KMS-11 (cell line): ENCODE measurements at regions not wholly inside any gene's neighbourhood (a gene's known extent, or its start where the extent isn't known, plus 50 kb on each side); places are given as distances from the start of the nearest gene placed in this dataset.

Source experiments
- H2AFZ ChIP-seq: fragments of 200-600 bp; sonication (generic); 2 replicates; pipeline ENCODE4 v1.6.1; 2016; ENCODE audit warnings: antibody characterized with exemption, mixed run types, low read depth
- H3K27ac ChIP-seq: fragments of 200-600 bp; sonication (generic); 2 replicates; pipeline ENCODE4 v1.6.1; 2016; ENCODE audit warnings: mild to moderate bottlenecking, mixed run types
- H3K27me3 ChIP-seq: fragments of 200-600 bp; sonication (generic); 2 replicates; pipeline ENCODE4 v1.6.1; 2017; ENCODE audit warnings: mild to moderate bottlenecking, low read depth, mixed run types, moderate library complexity; ENCODE audit not compliant: insufficient read depth
- H3K36me3 ChIP-seq: fragments of 200-600 bp; sonication (generic); 2 replicates; pipeline ENCODE4 v1.6.1; 2017; ENCODE audit warnings: mild to moderate bottlenecking, mixed run types; ENCODE audit not compliant: insufficient read depth
- H3K4me1 ChIP-seq: fragments of 200-600 bp; sonication (generic); 2 replicates; pipeline ENCODE4 v1.6.1; 2016; ENCODE audit warnings: mild to moderate bottlenecking, low read depth, mixed run types; ENCODE audit not compliant: poor library complexity, severe bottlenecking
- H3K4me2 ChIP-seq: fragments of 200-600 bp; sonication (generic); 2 replicates; pipeline ENCODE4 v1.7.0; 2016; ENCODE audit warnings: mild to moderate bottlenecking, mixed run types
- H3K4me3 ChIP-seq: fragments of 200-600 bp; sonication (generic); IDR thresholded peaks from 2 replicates; pipeline ENCODE4 v1.6.1; 2017; ENCODE audit warnings: low read depth, low read length, mixed read lengths; ENCODE audit not compliant: insufficient read depth
- H3K79me2 ChIP-seq: fragments of 200-600 bp; sonication (generic); 2 replicates; pipeline ENCODE4 v1.6.1; 2016; ENCODE audit warnings: low read depth, mixed run types; ENCODE audit not compliant: insufficient read depth
- H3K9ac ChIP-seq: fragments of 200-600 bp; sonication (generic); 2 replicates; pipeline ENCODE4 v1.6.1; 2016; ENCODE audit warnings: mild to moderate bottlenecking, mixed run types
- H4K20me1 ChIP-seq: fragments of 200-600 bp; sonication (generic); 2 replicates; pipeline ENCODE4 v1.6.1; 2016; ENCODE audit warnings: mild to moderate bottlenecking, mixed run types; ENCODE audit not compliant: insufficient read depth
- CTCF ChIP-seq: fragments of 200-600 bp; sonication (generic); conservative IDR thresholded peaks from 2 replicates; pipeline ENCODE4 v1.6.1; 2017; ENCODE audit warnings: low read depth, mild to moderate bottlenecking, antibody characterized with exemption, low read length, moderate library complexity, mixed read lengths

GRCh38 chr9:10674586-10674985, 61.8 kb upstream of the PTPRD start:
- TF ChIP-seq CTCF = no peak
- no peaks in the 10 kb centered on the region for H3K36me3 ChIP-seq
- H4K20me1 ChIP-seq = no peaks in the 10 kb centered on the region
- no peaks in the 10 kb centered on the region for H3K27me3 ChIP-seq
- H3K4me2 ChIP-seq = no peak overlapping the region
- H3K4me1 ChIP-seq = no peaks in the 10 kb centered on the region
- H2AFZ ChIP-seq = no peak overlapping the region
- no peak overlapping the region for H3K4me3 ChIP-seq
- H3K27ac ChIP-seq = no peak overlapping the region
- H3K79me2 ChIP-seq = no peaks in the 10 kb centered on the region
- H3K9ac ChIP-seq = no peak overlapping the region

- H3K79me2 ChIP-seq = no peaks in the 10 kb centered on the region
- H3K9ac ChIP-seq = no peak overlapping the region
- H2AFZ ChIP-seq = no peak overlapping the region
Observed at GRCh38 chr9:10678010-10678409, 65.2 kb upstream of the PTPRD start.

GRCh38 chr9:10678790-10679189, 66.0 kb upstream of the PTPRD start:
- no peak overlapping the region for H3K4me2 ChIP-seq
- no peaks in the 10 kb centered on the region for H3K36me3 ChIP-seq
- no peaks in the 10 kb centered on the region for H4K20me1 ChIP-seq
- no peak overlapping the region for H3K4me3 ChIP-seq
- no peak overlapping the region for H3K9ac ChIP-seq
- H2AFZ ChIP-seq = no peak overlapping the region
- TF ChIP-seq CTCF = no peak
- no peaks in the 10 kb centered on the region for H3K4me1 ChIP-seq
- H3K27me3 ChIP-seq = no peaks in the 10 kb centered on the region
- H3K79me2 ChIP-seq = no peaks in the 10 kb centered on the region
- H3K27ac ChIP-seq = no peak overlapping the region

More at GRCh38 chr9:10678010-10678409, 65.2 kb upstream of the PTPRD start:
- TF ChIP-seq CTCF = no peak
- H3K27me3 ChIP-seq = no peaks in the 10 kb centered on the region
- H3K4me3 ChIP-seq = no peak overlapping the region
- H3K27ac ChIP-seq = no peak overlapping the region
- no peaks in the 10 kb centered on the region for H3K36me3 ChIP-seq
- H3K4me1 ChIP-seq = no peaks in the 10 kb centered on the region
- no peak overlapping the region for H3K4me2 ChIP-seq
- no peaks in the 10 kb centered on the region for H4K20me1 ChIP-seq

- H3K4me1 ChIP-seq = no peaks in the 10 kb centered on the region
- no peaks in the 10 kb centered on the region for H4K20me1 ChIP-seq
- H3K27me3 ChIP-seq = no peaks in the 10 kb centered on the region
- H3K36me3 ChIP-seq = no peaks in the 10 kb centered on the region
- no peak for TF ChIP-seq CTCF
- no peak overlapping the region for H2AFZ ChIP-seq
- H3K27ac ChIP-seq = no peak overlapping the region
- H3K4me2 ChIP-seq = no peak overlapping the region
- no peak overlapping the region for H3K9ac ChIP-seq
- H3K4me3 ChIP-seq = no peak overlapping the region
- no peaks in the 10 kb centered on the region for H3K79me2 ChIP-seq
Observed at GRCh38 chr9:10686943-10687342, 74.1 kb upstream of the PTPRD start.
